GM23338 (cell line): ENCODE measurements at regions not wholly inside any gene's neighbourhood (a gene's known extent, or its start where the extent isn't known, plus 50 kb on each side); places are given as distances from the start of the nearest gene placed in this dataset.

Source experiments
- ATAC-seq: fragments of 200-7000 bp; cut with Tn5 transposase; 3 replicates; pipeline ENCODE4 v1.9.1; 2020
- DNase-seq: peaks from one replicate; pipeline ENCODE4 v3.0.0-alpha.2; 2015; ENCODE audit warnings: low spot score
- H2AFZ ChIP-seq: fragments of 200-600 bp; sonication (generic); 2 replicates; pipeline ENCODE4 v1.8.0; 2016; ENCODE audit warnings: antibody characterized with exemption, mild to moderate bottlenecking, moderate library complexity
- H3F3A ChIP-seq: fragments of 200-600 bp; sonication (generic); replicated peaks from 2 replicates; pipeline ENCODE4 v1.8.0; 2017; ENCODE audit warnings: antibody characterized with exemption, mixed run types, low read depth
- H3K27ac ChIP-seq: fragments of 200-600 bp; sonication (generic); 2 replicates; pipeline ENCODE4 v1.6.1; 2016; ENCODE audit warnings: low read depth
- H3K27me3 ChIP-seq: fragments of 200-600 bp; sonication (generic); 2 replicates; pipeline ENCODE4 v1.8.0; 2016; ENCODE audit warnings: mild to moderate bottlenecking, mixed run types, moderate library complexity; ENCODE audit not compliant: insufficient read depth
- H3K36me3 ChIP-seq: fragments of 200-600 bp; sonication (generic); 2 replicates; pipeline ENCODE4 v1.8.0; 2016; ENCODE audit warnings: mild to moderate bottlenecking; ENCODE audit not compliant: insufficient read depth
- H3K4me1 ChIP-seq: fragments of 200-600 bp; sonication (generic); 2 replicates; pipeline ENCODE4 v1.8.0; 2016; ENCODE audit warnings: mild to moderate bottlenecking, moderate library complexity; ENCODE audit not compliant: insufficient read depth
- H3K4me2 ChIP-seq: fragments of 200-600 bp; sonication (generic); 2 replicates; pipeline ENCODE4 v1.7.1; 2017; ENCODE audit warnings: mixed run types
- H3K4me3 ChIP-seq: fragments of 200-600 bp; sonication (generic); 2 replicates; pipeline ENCODE4 v1.6.1; 2016; ENCODE audit warnings: mixed run types
- H3K79me2 ChIP-seq: fragments of 200-600 bp; sonication (generic); replicated peaks from 2 replicates; pipeline ENCODE4 v1.8.0; 2017; ENCODE audit warnings: mild to moderate bottlenecking; ENCODE audit not compliant: insufficient read depth
- H3K9me2 ChIP-seq: fragments of 200-600 bp; sonication (generic); 2 replicates; pipeline ENCODE4 v1.8.0; 2017; ENCODE audit not compliant: insufficient read depth
- H4K20me1 ChIP-seq: fragments of 200-600 bp; sonication (generic); replicated peaks from 2 replicates; pipeline ENCODE4 v1.8.0; 2017; ENCODE audit warnings: mild to moderate bottlenecking; ENCODE audit not compliant: insufficient read depth
- H3K27ac Mint-ChIP-seq: 2 replicates; pipeline ENCODE4 v1.8.0; 2020; ENCODE audit warnings: inconsistent platforms, mild to moderate bottlenecking, moderate library complexity, mixed read lengths
- H3K27me3 Mint-ChIP-seq: 3 replicates; pipeline ENCODE4 v1.8.0; 2022; ENCODE audit warnings: low read depth, mild to moderate bottlenecking, moderate library complexity, mixed read lengths, inconsistent platforms; ENCODE audit not compliant: insufficient read depth, poor library complexity
- H3K36me3 Mint-ChIP-seq: 3 replicates; pipeline ENCODE4 v1.8.0; 2021; ENCODE audit warnings: low read depth, mild to moderate bottlenecking, inconsistent platforms, moderate library complexity, mixed read lengths
- H3K4me1 Mint-ChIP-seq: 3 replicates; pipeline ENCODE4 v1.8.0; 2020; ENCODE audit warnings: mild to moderate bottlenecking, inconsistent platforms, mixed read lengths
- H3K4me3 Mint-ChIP-seq: 3 replicates; pipeline ENCODE4 v1.8.0; 2021; ENCODE audit warnings: moderate library complexity, mild to moderate bottlenecking, inconsistent platforms, mixed read lengths
- H3K9me3 Mint-ChIP-seq: 3 replicates; pipeline ENCODE4 v1.8.0; 2020; ENCODE audit warnings: moderate library complexity, mild to moderate bottlenecking, inconsistent platforms, mixed read lengths
- CREB1 ChIP-seq: fragments of 250-450 bp; sonication (Bioruptor Pico); IDR thresholded peaks from 2 replicates; pipeline ENCODE4 v1.5.0; 2020; ENCODE audit warnings: low read depth, mild to moderate bottlenecking, moderate library complexity
- ETS1 ChIP-seq: IDR thresholded peaks from 2 replicates; pipeline ENCODE4 v1.6.1; 2016; ENCODE audit warnings: antibody characterized with exemption
- EZH2 ChIP-seq: fragments of 200-600 bp; sonication (generic); IDR thresholded peaks from one replicate; pipeline ENCODE4 v1.8.0; 2017; ENCODE audit warnings: antibody characterized with exemption, mild to moderate bottlenecking, low read depth; ENCODE audit not compliant: unreplicated experiment
- NANOG ChIP-seq: IDR thresholded peaks from 2 replicates; pipeline ENCODE4 v1.6.1; 2016; ENCODE audit warnings: antibody characterized with exemption, borderline replicate concordance
- REST ChIP-seq: IDR thresholded peaks from one replicate; pipeline ENCODE4 v1.6.1; 2018; ENCODE audit warnings: antibody characterized with exemption; ENCODE audit not compliant: unreplicated experiment
- STAT1 ChIP-seq: IDR thresholded peaks from one replicate; pipeline ENCODE4 v1.6.1; 2016; ENCODE audit warnings: antibody characterized with exemption; ENCODE audit not compliant: unreplicated experiment
- ZNF114 ChIP-seq: fragments of 250-450 bp; sonication (Bioruptor Pico); IDR thresholded peaks from 2 replicates; pipeline ENCODE4 v1.5.0; 2020; ENCODE audit warnings: mild to moderate bottlenecking, moderate library complexity
- ZNF331 ChIP-seq: fragments of 250-450 bp; sonication (Bioruptor Pico); IDR thresholded peaks from 2 replicates; pipeline ENCODE4 v1.5.0; 2020; ENCODE audit warnings: low read depth, mild to moderate bottlenecking, moderate library complexity
- ZNF462 ChIP-seq: fragments of 250-450 bp; sonication (Bioruptor Pico); IDR thresholded peaks from 2 replicates; pipeline ENCODE4 v1.5.0; 2020; ENCODE audit warnings: mild to moderate bottlenecking, moderate library complexity

GRCh38 chr20:48387675-48388074 is 440.1 kb downstream of the PREX1 start:
- Mint-ChIP-seq H3K36me3 (peaks cover 6% of the 10 kb centered on the region; the same call in 2 of the 3 replicates), H3K4me3 (no peak overlapping the region), H3K27me3 (no peaks in the 10 kb centered on the region), H3K27ac (no peak overlapping the region), H3K4me1 (no peaks in the 10 kb centered on the region), H3K9me3 (peaks cover 16% of the 10 kb centered on the region)
- DNase-seq: no peak
- Histone ChIP-seq H3K79me2 (no peaks in the 10 kb centered on the region), H3K9me2 (no peaks in the 10 kb centered on the region), H3K27ac (no peak overlapping the region), H3K4me1 (no peaks in the 10 kb centered on the region), H3K4me3 (no peak overlapping the region), H3K4me2 (no peak overlapping the region), H3F3A (no peaks in the 10 kb centered on the region), H2AFZ (no peak overlapping the region), H3K27me3 (no peaks in the 10 kb centered on the region), H3K36me3 (no peaks in the 10 kb centered on the region), H4K20me1 (no peaks in the 10 kb centered on the region)
- ATAC-seq: no peak; the same call in 2 of the 3 replicates
- no peak for TF ChIP-seq CREB1
- no peak for TF ChIP-seq REST
- TF ChIP-seq ZNF462 (CRISPR knock-in tag): no peak
- no peak for TF ChIP-seq EZH2
- TF ChIP-seq STAT1: no peak
- TF ChIP-seq NANOG: no peak
- TF ChIP-seq ETS1: no peak
- no peak for TF ChIP-seq ZNF331
- no peak for TF ChIP-seq ZNF114 (CRISPR knock-in tag)
